ENCODE measurements at regions not wholly inside any gene's neighbourhood (a gene's known extent, or its start where the extent isn't known, plus 50 kb on each side); places are given as distances from the start of the nearest gene placed in this dataset.

DNA sequence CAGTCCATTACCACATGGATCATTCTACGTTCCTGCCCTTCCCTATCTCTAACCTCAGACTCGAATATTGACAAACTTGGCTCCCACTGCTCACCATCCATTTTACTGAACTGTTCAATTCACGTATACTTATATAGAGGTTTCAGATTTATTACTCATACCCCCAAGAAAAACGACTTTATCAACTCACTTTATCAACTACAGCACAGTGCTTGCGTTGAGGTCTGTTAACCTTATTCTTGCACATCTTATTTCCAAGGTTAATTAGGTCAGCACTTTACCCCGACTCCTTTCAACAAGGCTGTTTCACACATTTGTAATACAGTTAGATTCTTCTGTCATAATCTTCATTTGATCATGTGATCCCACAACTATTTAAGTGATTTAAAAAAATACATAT is 162.3 kb upstream of the AHR start:
- Histone ChIP-seq H3K4me2 (ENCODE audit: low read length) (no peak overlapping the region), H3K4me3 (replicated peaks in 1 of 2; ENCODE audit: low read depth in 1 of 2, low read length in 2 of 2) (no peak overlapping the region), H3K27ac (ENCODE audit: low read depth, low read length) (no peak overlapping the region), H3K9ac (ENCODE audit: low read length) (no peak overlapping the region), H3K27me3 (ENCODE audit: insufficient read depth, low read length) (no peaks in the 10 kb centered on the region), H4K20me1 (ENCODE audit: insufficient read depth) (no peaks in the 10 kb centered on the region), H3K9me3 (ENCODE audit: control insufficient read depth in 1 of 2, insufficient read depth in 1 of 2, low read depth in 1 of 2, low read length in 2 of 2) (no peaks in the 10 kb centered on the region), H3K4me1 (ENCODE audit: control insufficient read depth in 1 of 2, insufficient read depth in 2 of 2, low read length in 2 of 2) (no peaks in the 10 kb centered on the region), H2AFZ (ENCODE audit: low read depth, low read length, poor library complexity, severe bottlenecking) (no peak overlapping the region), H3K9me2 (ENCODE audit: insufficient read depth) (no peaks in the 10 kb centered on the region), H3K79me2 (ENCODE audit: insufficient read depth, low read length) (no peaks in the 10 kb centered on the region), H3K36me3 (ENCODE audit: control insufficient read depth in 1 of 2, insufficient read depth in 2 of 2, low read length in 2 of 2) (no peaks in the 10 kb centered on the region)
- no peak for ATAC-seq
- POLR2A ChIA-PET = no interaction called here
- BruUV-seq (replicated peaks) = no TSS peak
- RAD21 ChIA-PET (ENCODE audit: low non-redundant PET in 1 of 2, low total read pairs in 2 of 2, uncharacterized antibody in 2 of 2, unreplicated experiment in 2 of 2) = no interaction called here
- intact Hi-C loops (cut with micrococcal nuclease) = no loop called here
- TF ChIP-seq EGR1 (IDR thresholded peaks at IDR 0.05; ENCODE audit: low read depth) (no peak), YY1 (IDR thresholded peaks at IDR 0.05; ENCODE audit: extremely low read depth, insufficient replicate concordance, low read depth, low read length) (no peak), JUND (IDR thresholded peaks at IDR 0.05) (no peak), FOSL1 (IDR thresholded peaks at IDR 0.05; ENCODE audit: low read depth) (no peak), MAX (IDR thresholded peaks at IDR 0.05) (no peak), REST (IDR thresholded peaks at IDR 0.05; ENCODE audit: low read depth) (no peak), ELF1 (IDR thresholded peaks at IDR 0.05; ENCODE audit: borderline replicate concordance, low read depth) (no peak)
- CTCF ChIA-PET = no interaction called here
- no peak for DNase-seq (ENCODE audit: low read depth, low spot score)

DNA sequence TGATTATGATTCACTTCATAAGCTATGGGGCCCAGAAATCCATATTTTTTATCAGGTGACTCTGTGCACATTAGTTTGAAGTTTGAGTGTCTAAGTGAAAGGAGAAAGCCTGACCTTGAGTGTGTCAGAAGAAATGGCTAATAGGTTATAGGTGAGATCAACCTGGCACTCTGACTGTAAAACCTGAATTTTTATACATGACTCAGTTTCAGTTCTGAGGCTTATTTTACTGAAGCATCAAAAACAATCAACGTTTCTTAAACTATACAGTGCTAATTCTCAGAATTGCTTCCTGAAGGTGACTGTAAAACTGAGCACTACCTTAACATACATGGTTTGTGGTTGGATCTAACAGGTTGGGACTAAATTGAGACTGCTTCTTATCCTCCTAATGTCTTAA is 159.4 kb upstream of the AHR start:
- Histone ChIP-seq H3K9me3 (ENCODE audit: control insufficient read depth in 1 of 2, insufficient read depth in 1 of 2, low read depth in 1 of 2, low read length in 2 of 2) (no peaks in the 10 kb centered on the region), H3K9me2 (ENCODE audit: insufficient read depth) (no peaks in the 10 kb centered on the region), H4K20me1 (ENCODE audit: insufficient read depth) (no peaks in the 10 kb centered on the region), H3K4me1 (ENCODE audit: control insufficient read depth in 1 of 2, insufficient read depth in 2 of 2, low read length in 2 of 2) (peaks cover 0 to 5% of the 10 kb centered on the region in 2 experiments; a peak in 1 of 4 replicates), H3K4me2 (ENCODE audit: low read length) (no peak overlapping the region), H2AFZ (ENCODE audit: low read depth, low read length, poor library complexity, severe bottlenecking) (no peak overlapping the region), H3K4me3 (replicated peaks in 1 of 2; ENCODE audit: low read depth in 1 of 2, low read length in 2 of 2) (no peak overlapping the region), H3K79me2 (ENCODE audit: insufficient read depth, low read length) (no peaks in the 10 kb centered on the region), H3K36me3 (ENCODE audit: control insufficient read depth in 1 of 2, insufficient read depth in 2 of 2, low read length in 2 of 2) (no peaks in the 10 kb centered on the region), H3K27me3 (ENCODE audit: insufficient read depth, low read length) (no peaks in the 10 kb centered on the region), H3K27ac (ENCODE audit: low read depth, low read length) (no peak overlapping the region), H3K9ac (ENCODE audit: low read length) (no peak overlapping the region)
- intact Hi-C loops (cut with micrococcal nuclease) = no loop called here
- CTCF ChIA-PET = no interaction called here
- DNase-seq (ENCODE audit: low read depth, low spot score) (no peak), ATAC-seq (no peak)
- POLR2A ChIA-PET = no interaction called here
- BruUV-seq (replicated peaks) = no TSS peak
- RAD21 ChIA-PET (ENCODE audit: low non-redundant PET in 1 of 2, low total read pairs in 2 of 2, uncharacterized antibody in 2 of 2, unreplicated experiment in 2 of 2) = no interaction called here
- TF ChIP-seq EGR1 (IDR thresholded peaks at IDR 0.05; ENCODE audit: low read depth) = no peak
- TF ChIP-seq ZFX (IDR thresholded peaks at IDR 0.05) = no peak
- TF ChIP-seq ATF3 (IDR thresholded peaks at IDR 0.05) = no peak
- no peak for TF ChIP-seq CTCF (IDR thresholded peaks at IDR 0.05 in 2 of 3, conservative IDR thresholded peaks at IDR 0.05 in 1 of 3; ENCODE audit: borderline replicate concordance in 1 of 3, insufficient read depth in 1 of 3, low read depth in 2 of 3, low read length in 2 of 3)
- no peak for TF ChIP-seq EZH2phosphoT487 (IDR thresholded peaks at IDR 0.05; ENCODE audit: borderline replicate concordance)
- no peak for TF ChIP-seq SRF (IDR thresholded peaks at IDR 0.05; ENCODE audit: low read depth)

All from HCT116 (cell line).